HEK293 (cell line): ENCODE measurements at regions not wholly inside any gene's neighbourhood (a gene's known extent, or its start where the extent isn't known, plus 50 kb on each side); places are given as distances from the start of the nearest gene placed in this dataset.

Experiments
- CTCF ChIP-seq: fragments of 450-650 bp; formaldehyde crosslinking; IDR thresholded peaks from 2 replicates; pipeline ENCODE4 v1.5.1; 2016; ENCODE audit warnings: missing biosample characterization, missing genetic modification characterization
- ZNF138 ChIP-seq: fragments of 450-650 bp; formaldehyde crosslinking; IDR thresholded peaks from 2 replicates; pipeline ENCODE4 v1.5.1; 2016; ENCODE audit warnings: missing biosample characterization, missing genetic modification characterization, borderline replicate concordance
- ZNF692 ChIP-seq: fragments of 450-650 bp; formaldehyde crosslinking; IDR thresholded peaks from 2 replicates; pipeline ENCODE4 v1.5.1; 2016; ENCODE audit warnings: missing biosample characterization, missing genetic modification characterization

- TF ChIP-seq ZNF692 (tag by site-specific recombination) (no peak), ZNF138 (tag by site-specific recombination) (no peak), CTCF (tag by site-specific recombination) (no peak)
Measured at GRCh38 chr9:1238407-1238806, 188.2 kb downstream of the DMRT2 start.
